Heart left ventricle (tissue), 13 donors: ENCODE measurements at regions not wholly inside any gene's neighbourhood (a gene's known extent, or its start where the extent isn't known, plus 50 kb on each side); places are given as distances from the start of the nearest gene placed in this dataset.

Experiments used
- POLR2A ChIP-seq, 2 donors: fragments of 450-650 bp; IDR thresholded peaks; one replicate each; pipeline ENCODE4 v1.6.1; 2017; ENCODE audit warnings: antibody characterized with exemption in 2 of 2, mild to moderate bottlenecking in 2 of 2, moderate library complexity in 2 of 2
- TF ChIP-seq, protein P1 (sequence below), 12 donors: fragments of 200-600 bp; sonication (generic) in 4 of 12; IDR thresholded peaks; one replicate each; pipeline versions ENCODE4 v1.5.0 to v1.8.0; 2018 to 2022; ENCODE audit warnings: antibody characterized with exemption in 12 of 12, mild to moderate bottlenecking in 5 of 12
- donor health status: ischemic (EF 13 %, LVEDD 7.1; RV severe dilation, severe dysfunction).
- donor health status: DM: no; HTN: yes; CAD: no.
- donor health status: DM: no; HTN: no; CAD: no.
- donor health status: ischemic (EF 25% LVEDD 6.9; RV normal size, moderate dysfunction).
- donor health status: ischemic (EF 25% LVEDD 5.7; RV mildly dilated, moderate dysfunction).
- donor health status: ischemic (EF 35%, LVEDD 5.7; RV mildly dilated, moderate dysfunction).
- donor health status: nonischemic (EF 11% LVEDD 7.7; RV severe dilation, severe dysfunction).
- donor health status: DM: yes; HTN: yes; CAD: no.
- donor health status: PGD.
- donor health status: ischemic (EF 29% LVEDD 5.4; RV normal size, mild dysfunction).
- donor health status: nonischemic (EF 23%, LVEDD 6.1; RV moderate dilation, normal function).

DNA sequence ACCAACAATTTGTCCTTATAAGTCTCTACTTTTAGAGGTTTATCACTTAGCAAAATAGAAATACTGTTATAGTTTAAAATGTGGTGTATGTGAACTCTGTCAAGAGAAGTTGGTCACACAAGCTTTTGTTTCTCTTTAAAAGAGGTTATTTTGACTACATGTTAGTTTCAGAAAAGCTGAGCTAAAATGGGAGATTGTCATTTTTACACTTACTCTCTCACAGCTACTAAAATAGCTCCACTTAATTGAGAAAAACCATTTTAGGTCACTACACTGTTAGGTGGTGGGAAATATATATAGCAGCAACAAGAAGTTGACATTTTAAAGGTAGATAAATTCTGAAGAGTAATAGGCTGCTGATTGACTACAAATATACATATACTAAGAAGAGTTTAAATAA lies 161.5 kb upstream of the KCNJ3 start:
- TF ChIP-seq, protein P1, sequence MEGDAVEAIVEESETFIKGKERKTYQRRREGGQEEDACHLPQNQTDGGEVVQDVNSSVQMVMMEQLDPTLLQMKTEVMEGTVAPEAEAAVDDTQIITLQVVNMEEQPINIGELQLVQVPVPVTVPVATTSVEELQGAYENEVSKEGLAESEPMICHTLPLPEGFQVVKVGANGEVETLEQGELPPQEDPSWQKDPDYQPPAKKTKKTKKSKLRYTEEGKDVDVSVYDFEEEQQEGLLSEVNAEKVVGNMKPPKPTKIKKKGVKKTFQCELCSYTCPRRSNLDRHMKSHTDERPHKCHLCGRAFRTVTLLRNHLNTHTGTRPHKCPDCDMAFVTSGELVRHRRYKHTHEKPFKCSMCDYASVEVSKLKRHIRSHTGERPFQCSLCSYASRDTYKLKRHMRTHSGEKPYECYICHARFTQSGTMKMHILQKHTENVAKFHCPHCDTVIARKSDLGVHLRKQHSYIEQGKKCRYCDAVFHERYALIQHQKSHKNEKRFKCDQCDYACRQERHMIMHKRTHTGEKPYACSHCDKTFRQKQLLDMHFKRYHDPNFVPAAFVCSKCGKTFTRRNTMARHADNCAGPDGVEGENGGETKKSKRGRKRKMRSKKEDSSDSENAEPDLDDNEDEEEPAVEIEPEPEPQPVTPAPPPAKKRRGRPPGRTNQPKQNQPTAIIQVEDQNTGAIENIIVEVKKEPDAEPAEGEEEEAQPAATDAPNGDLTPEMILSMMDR (IDR thresholded peaks at IDR 0.05): no peak
- TF ChIP-seq POLR2A (IDR thresholded peaks at IDR 0.05): no peak
